Activated naive CD4-positive, alpha-beta T cell treated with anti-CD3 and anti-CD28 coated beads, Interleukin-2, amount 50 U/mL, for 72 hours (primary cell): ENCODE measurements at regions not wholly inside any gene's neighbourhood (a gene's known extent, or its start where the extent isn't known, plus 50 kb on each side); places are given as distances from the start of the nearest gene placed in this dataset.
"Not testable (repeated sequence)": the region's sequence is repeated elsewhere in the genome, so short reads cannot be mapped to it uniquely, and the experiment has no call there.

ENCODE experiments used
- ATAC-seq, 2 donors: fragments of 150-1000 bp; cut with Tn5 transposase; 2 replicates each; pipeline ENCODE4 v1.10.0; 2021; ENCODE audit warnings: mild to moderate bottlenecking in 2 of 2, moderate library complexity in 2 of 2
- DNase-seq, 2 donors: peaks; one replicate each; pipeline ENCODE4 v3.0.0; 2021 to 2022; ENCODE audit warnings: low spot score in 2 of 2
- H3K27ac Mint-ChIP-seq, 2 donors: one replicate each; pipeline ENCODE4 v1.8.0; 2022; ENCODE audit warnings: mild to moderate bottlenecking in 2 of 2, mixed read lengths in 2 of 2
- H3K36me3 Mint-ChIP-seq, 2 donors: one replicate each; pipeline ENCODE4 v1.8.0; 2022; ENCODE audit warnings: mixed read lengths in 2 of 2
- H3K9me3 Mint-ChIP-seq, 2 donors: one replicate each; pipeline ENCODE4 v1.8.0; 2022; ENCODE audit warnings: mixed read lengths in 2 of 2

GRCh38 chr4:13728761-13729160, 101.2 kb upstream of the BOD1L1 start:
- Mint-ChIP-seq H3K36me3 (no peaks in the 10 kb centered on the region), H3K9me3 (no peaks in the 10 kb centered on the region), H3K27ac (no peak overlapping the region)
- DNase-seq = no peak
- ATAC-seq = no peak

GRCh38 chr4:13731019-13731418, 103.5 kb upstream of the BOD1L1 start:
- Mint-ChIP-seq H3K9me3 (no peaks in the 10 kb centered on the region), H3K36me3 (no peaks in the 10 kb centered on the region)

GRCh38 chr4:13733817-13734216, 106.3 kb upstream of the BOD1L1 start:
- Mint-ChIP-seq H3K9me3 (no peaks in the 10 kb centered on the region), H3K27ac (no peak overlapping the region), H3K36me3 (no peaks in the 10 kb centered on the region)
- ATAC-seq (no peak), DNase-seq (no peak)

More at GRCh38 chr4:13731019-13731418, 103.5 kb upstream of the BOD1L1 start:
- ATAC-seq (no peak), DNase-seq (no peak)
- no peak overlapping the region for H3K27ac Mint-ChIP-seq

GRCh38 chr4:13750594-13750993, 123.1 kb upstream of the BOD1L1 start:
- no peak overlapping the region for H3K27ac Mint-ChIP-seq
- no peak for ATAC-seq
- H3K36me3 Mint-ChIP-seq = no peaks in the 10 kb centered on the region
- DNase-seq = no peak
- peaks cover 3 to 12% of the 10 kb centered on the region in 2 donors for H3K9me3 Mint-ChIP-seq

GRCh38 chr4:13761581-13761980, 134.1 kb upstream of the BOD1L1 start:
- Mint-ChIP-seq H3K36me3 (peaks cover 0 to 20% of the 10 kb centered on the region in 2 donors), H3K9me3 (peaks cover 25 to 31% of the 10 kb centered on the region in 2 donors)
- not testable (repeated sequence) for ATAC-seq, DNase-seq, H3K27ac Mint-ChIP-seq

- H3K9me3 Mint-ChIP-seq = peaks cover 21 to 31% of the 10 kb centered on the region in 2 donors
- no peak for ATAC-seq
- peaks cover 0 to 20% of the 10 kb centered on the region in 2 donors for H3K36me3 Mint-ChIP-seq
- no peak overlapping the region for H3K27ac Mint-ChIP-seq
- no peak for DNase-seq
Observed at GRCh38 chr4:13762130-13762529, 134.6 kb upstream of the BOD1L1 start.

GRCh38 chr4:13763707-13764106, 136.2 kb upstream of the BOD1L1 start:
- no peak for ATAC-seq
- H3K36me3 Mint-ChIP-seq = peaks cover 0 to 6% of the 10 kb centered on the region in 2 donors
- H3K27ac Mint-ChIP-seq = no peak overlapping the region
- no peak for DNase-seq
- peaks cover 19 to 29% of the 10 kb centered on the region in 2 donors for H3K9me3 Mint-ChIP-seq

- H3K36me3 Mint-ChIP-seq = peaks cover 0 to 6% of the 10 kb centered on the region in 2 donors
- H3K27ac Mint-ChIP-seq = no peak overlapping the region
- peaks cover 17 to 26% of the 10 kb centered on the region in 2 donors for H3K9me3 Mint-ChIP-seq
- DNase-seq = no peak
- ATAC-seq = no peak
Observed at GRCh38 chr4:13765539-13765938, 138.0 kb upstream of the BOD1L1 start.

- Mint-ChIP-seq H3K36me3 (peaks cover 0 to 7% of the 10 kb centered on the region in 2 donors), H3K27ac (no peak overlapping the region), H3K9me3 (peaks cover 23 to 30% of the 10 kb centered on the region in 2 donors)
- ATAC-seq (no peak), DNase-seq (no peak)
Observed at GRCh38 chr4:13766761-13767540, 139.4 kb upstream of the BOD1L1 start.

GRCh38 chr4:13777341-13777740, 149.8 kb upstream of the BOD1L1 start:
- Mint-ChIP-seq H3K36me3 (peaks cover 0 to 8% of the 10 kb centered on the region in 2 donors), H3K9me3 (peaks cover 9 to 18% of the 10 kb centered on the region in 2 donors), H3K27ac (no peak overlapping the region)
- ATAC-seq (no peak), DNase-seq (no peak)

- no peak for ATAC-seq
- no peak for DNase-seq
- Mint-ChIP-seq H3K9me3 (peaks cover 13 to 18% of the 10 kb centered on the region in 2 donors), H3K27ac (no peak overlapping the region), H3K36me3 (peaks cover 0 to 4% of the 10 kb centered on the region in 2 donors)
Observed at GRCh38 chr4:13778367-13778766, 150.8 kb upstream of the BOD1L1 start.

- no peak overlapping the region for H3K27ac Mint-ChIP-seq
- H3K9me3 Mint-ChIP-seq = peaks cover 8 to 9% of the 10 kb centered on the region in 2 donors
- no peaks in the 10 kb centered on the region for H3K36me3 Mint-ChIP-seq
- DNase-seq (no peak), ATAC-seq (no peak)
Observed at GRCh38 chr4:13782231-13782630, 154.7 kb upstream of the BOD1L1 start.

- Mint-ChIP-seq H3K9me3 (peaks cover 4% of the 10 kb centered on the region in 2 donors), H3K27ac (no peak overlapping the region), H3K36me3 (no peaks in the 10 kb centered on the region)
- DNase-seq (no peak), ATAC-seq (no peak)
Observed at GRCh38 chr4:13783800-13784411, 156.4 kb upstream of the BOD1L1 start.

- ATAC-seq = no peak
- no peak for DNase-seq
- Mint-ChIP-seq H3K36me3 (no peaks in the 10 kb centered on the region), H3K9me3 (peaks cover 6 to 7% of the 10 kb centered on the region in 2 donors), H3K27ac (no peak overlapping the region)
Observed at GRCh38 chr4:13793020-13793710, 165.6 kb upstream of the BOD1L1 start.

GRCh38 chr4:13794819-13795565, 167.5 kb upstream of the BOD1L1 start:
- DNase-seq = no peak

GRCh38 chr4:13797061-13797460, 169.5 kb upstream of the BOD1L1 start:
- peaks cover 12% of the 10 kb centered on the region in 2 donors for H3K9me3 Mint-ChIP-seq
- H3K27ac Mint-ChIP-seq = no peak overlapping the region

More at GRCh38 chr4:13794819-13795565, 167.5 kb upstream of the BOD1L1 start:
- peaks cover 6 to 12% of the 10 kb centered on the region in 2 donors for H3K9me3 Mint-ChIP-seq
- peaks cover 0 to 5% of the 10 kb centered on the region in 2 donors for H3K36me3 Mint-ChIP-seq
- no peak for ATAC-seq
- no peak overlapping the region for H3K27ac Mint-ChIP-seq

More at GRCh38 chr4:13797061-13797460, 169.5 kb upstream of the BOD1L1 start:
- DNase-seq (no peak), ATAC-seq (no peak)
- peaks cover 0 to 5% of the 10 kb centered on the region in 2 donors for H3K36me3 Mint-ChIP-seq
